ENCODE measurements at regions not wholly inside any gene's neighbourhood (a gene's known extent, or its start where the extent isn't known, plus 50 kb on each side); places are given as distances from the start of the nearest gene placed in this dataset.

- DNase-seq (ENCODE audit: low spot score), result no peak
- TF ChIP-seq EZH2phosphoT487 (IDR thresholded peaks at IDR 0.05), result no peak
- no peak for TF ChIP-seq EZH2 (IDR thresholded peaks at IDR 0.05)
- no peak for TF ChIP-seq CTCF (IDR thresholded peaks at IDR 0.05)
- Mint-ChIP-seq H3K4me3 (no peak overlapping the region), H3K36me3 (no peaks in the 10 kb centered on the region), H3K27me3 (ENCODE audit: insufficient read depth, low read depth) (peaks cover 8% of the 10 kb centered on the region), H3K9me3 (no peaks in the 10 kb centered on the region), H3K27ac (no peak overlapping the region), H3K4me1 (peaks cover 25% of the 10 kb centered on the region)
- H3K27ac ChIP-seq, result no peak overlapping the region
- H3K27me3 ChIP-seq, result no peaks in the 10 kb centered on the region
- no peaks in the 10 kb centered on the region for H3K9me3 ChIP-seq (ENCODE audit: low read depth)
- no peak overlapping the region for H3K9ac ChIP-seq
- no peak overlapping the region for H3K4me3 ChIP-seq
- no peaks in the 10 kb centered on the region for H3K79me2 ChIP-seq (ENCODE audit: low read depth)
- no peaks in the 10 kb centered on the region for H3K36me3 ChIP-seq
- H4K20me1 ChIP-seq (ENCODE audit: low read depth), result no peaks in the 10 kb centered on the region
- peaks cover 4% of the 10 kb centered on the region for H3K4me1 ChIP-seq
- H3K4me2 ChIP-seq, result no peak overlapping the region
- no peaks in the 10 kb centered on the region for H3F3A ChIP-seq (ENCODE audit: low read depth)
- H2AFZ ChIP-seq (replicated peaks), result no peak overlapping the region
Measured at GRCh38 chr13:40270726-40271125, 395.7 kb downstream of the FOXO1 start.

- Histone ChIP-seq H3K4me2 (no peak overlapping the region), H3K36me3 (no peaks in the 10 kb centered on the region), H3F3A (ENCODE audit: low read depth) (no peaks in the 10 kb centered on the region), H3K4me3 (no peak overlapping the region), H3K27ac (no peak overlapping the region), H4K20me1 (ENCODE audit: low read depth) (no peaks in the 10 kb centered on the region), H3K4me1 (peaks cover 4% of the 10 kb centered on the region), H2AFZ (replicated peaks) (no peak overlapping the region), H3K9ac (no peak overlapping the region), H3K79me2 (ENCODE audit: low read depth) (no peaks in the 10 kb centered on the region), H3K9me3 (ENCODE audit: low read depth) (no peaks in the 10 kb centered on the region), H3K27me3 (no peaks in the 10 kb centered on the region)
- H3K4me3 Mint-ChIP-seq, result no peak overlapping the region
- TF ChIP-seq EZH2 (IDR thresholded peaks at IDR 0.05), result no peak
- no peak for TF ChIP-seq EZH2phosphoT487 (IDR thresholded peaks at IDR 0.05)
- TF ChIP-seq CTCF (IDR thresholded peaks at IDR 0.05), result no peak
- H3K36me3 Mint-ChIP-seq, result no peaks in the 10 kb centered on the region
- H3K9me3 Mint-ChIP-seq, result no peaks in the 10 kb centered on the region
- H3K4me1 Mint-ChIP-seq, result peaks cover 25% of the 10 kb centered on the region
- H3K27me3 Mint-ChIP-seq (ENCODE audit: insufficient read depth, low read depth), result peaks cover 8% of the 10 kb centered on the region
- DNase-seq (ENCODE audit: low spot score), result no peak
- no peak overlapping the region for H3K27ac Mint-ChIP-seq
Measured at GRCh38 chr13:40271271-40271885, 395.1 kb downstream of the FOXO1 start.

GRCh38 chr13:40271931-40272775, 394.3 kb downstream of the FOXO1 start:
- H3K27ac Mint-ChIP-seq, result no peak overlapping the region
- H3K4me1 ChIP-seq, result peaks cover 4% of the 10 kb centered on the region
- no peaks in the 10 kb centered on the region for H3K9me3 ChIP-seq (ENCODE audit: low read depth)
- no peaks in the 10 kb centered on the region for H3K36me3 Mint-ChIP-seq
- peaks cover 25% of the 10 kb centered on the region for H3K4me1 Mint-ChIP-seq
- no peaks in the 10 kb centered on the region for H4K20me1 ChIP-seq (ENCODE audit: low read depth)
- no peaks in the 10 kb centered on the region for H3K9me3 Mint-ChIP-seq
- H3K4me3 ChIP-seq, result no peak overlapping the region
- TF ChIP-seq EZH2 (IDR thresholded peaks at IDR 0.05) (no peak), EZH2phosphoT487 (IDR thresholded peaks at IDR 0.05) (no peak)
- H2AFZ ChIP-seq (replicated peaks), result no peak overlapping the region
- no peak overlapping the region for H3K9ac ChIP-seq
- no peaks in the 10 kb centered on the region for H3K36me3 ChIP-seq
- no peak overlapping the region for H3K4me2 ChIP-seq
- no peaks in the 10 kb centered on the region for H3F3A ChIP-seq (ENCODE audit: low read depth)
- DNase-seq (ENCODE audit: low spot score), result no peak
- H3K27me3 ChIP-seq, result no peaks in the 10 kb centered on the region
- H3K4me3 Mint-ChIP-seq, result no peak overlapping the region
- H3K79me2 ChIP-seq (ENCODE audit: low read depth), result no peaks in the 10 kb centered on the region
- H3K27ac ChIP-seq, result no peak overlapping the region
- H3K27me3 Mint-ChIP-seq (ENCODE audit: insufficient read depth, low read depth), result peaks cover 10% of the 10 kb centered on the region

- H3K27ac Mint-ChIP-seq, result no peak overlapping the region
- H4K20me1 ChIP-seq (ENCODE audit: low read depth), result no peaks in the 10 kb centered on the region
- no peak overlapping the region for H3K27ac ChIP-seq
- H3K9me3 Mint-ChIP-seq, result no peaks in the 10 kb centered on the region
- H3K4me3 ChIP-seq, result no peak overlapping the region
- H2AFZ ChIP-seq (replicated peaks), result no peak overlapping the region
- no peaks in the 10 kb centered on the region for H3F3A ChIP-seq (ENCODE audit: low read depth)
- no peaks in the 10 kb centered on the region for H3K36me3 Mint-ChIP-seq
- H3K36me3 ChIP-seq, result no peaks in the 10 kb centered on the region
- H3K79me2 ChIP-seq (ENCODE audit: low read depth), result no peaks in the 10 kb centered on the region
- TF ChIP-seq EZH2 (IDR thresholded peaks at IDR 0.05), result no peak
- TF ChIP-seq CTCF (IDR thresholded peaks at IDR 0.05), result no peak
- TF ChIP-seq EZH2phosphoT487 (IDR thresholded peaks at IDR 0.05), result no peak
- H3K27me3 Mint-ChIP-seq (ENCODE audit: insufficient read depth, low read depth), result peaks cover 8% of the 10 kb centered on the region
- no peaks in the 10 kb centered on the region for H3K27me3 ChIP-seq
- no peak overlapping the region for H3K4me2 ChIP-seq
- no peak overlapping the region for H3K9ac ChIP-seq
- peaks cover 4% of the 10 kb centered on the region for H3K4me1 ChIP-seq
- peaks cover 25% of the 10 kb centered on the region for H3K4me1 Mint-ChIP-seq
- H3K4me3 Mint-ChIP-seq, result no peak overlapping the region
- DNase-seq (ENCODE audit: low spot score), result no peak
- no peaks in the 10 kb centered on the region for H3K9me3 ChIP-seq (ENCODE audit: low read depth)
Measured at GRCh38 chr13:40272776-40273139, 393.7 kb downstream of the FOXO1 start.
